NT2/D1 (cell line): ENCODE measurements at regions not wholly inside any gene's neighbourhood (a gene's known extent, or its start where the extent isn't known, plus 50 kb on each side); places are given as distances from the start of the nearest gene placed in this dataset.

Experiments used
- DNase-seq: peaks from one replicate; pipeline ENCODE4 v3.0.0-alpha.2; 2011; ENCODE audit warnings: low read depth, low spot score
- H3K27me3 ChIP-seq: 2 replicates; pipeline ENCODE4 v1.6.0; 2011; ENCODE audit warnings: mild to moderate bottlenecking; ENCODE audit not compliant: insufficient read length, insufficient read depth
- H3K36me3 ChIP-seq: 2 replicates; pipeline ENCODE4 v1.6.1; 2011; ENCODE audit warnings: mild to moderate bottlenecking, low read length, mixed read lengths; ENCODE audit not compliant: insufficient read depth, insufficient read length
- H3K4me1 ChIP-seq: 2 replicates; pipeline ENCODE4 v1.5.1; 2011; ENCODE audit not compliant: insufficient read depth, insufficient read length
- H3K4me3 ChIP-seq: 2 replicates; pipeline ENCODE4 v1.5.1; 2011; ENCODE audit warnings: low read depth; ENCODE audit not compliant: insufficient read length
- H3K9ac ChIP-seq: 2 replicates; pipeline ENCODE4 v1.6.0; 2011; ENCODE audit warnings: low read depth; ENCODE audit not compliant: insufficient read length
- H3K9me3 ChIP-seq: 2 replicates; pipeline ENCODE4 v1.5.1; 2011; ENCODE audit warnings: mild to moderate bottlenecking, low read length; ENCODE audit not compliant: insufficient read depth
- SUZ12 ChIP-seq: IDR thresholded peaks from 2 replicates; pipeline ENCODE4 v1.6.1; 2011; ENCODE audit not compliant: insufficient read length, insufficient read depth; ENCODE audit errors: extremely low read depth
- YY1 ChIP-seq: IDR thresholded peaks from 2 replicates; pipeline ENCODE4 v1.6.1; 2011; ENCODE audit not compliant: insufficient read length, insufficient read depth
- ZNF274 ChIP-seq: IDR thresholded peaks from 2 replicates; pipeline ENCODE4 v1.6.1; 2011; ENCODE audit warnings: mild to moderate bottlenecking, low read depth, low read length

DNA sequence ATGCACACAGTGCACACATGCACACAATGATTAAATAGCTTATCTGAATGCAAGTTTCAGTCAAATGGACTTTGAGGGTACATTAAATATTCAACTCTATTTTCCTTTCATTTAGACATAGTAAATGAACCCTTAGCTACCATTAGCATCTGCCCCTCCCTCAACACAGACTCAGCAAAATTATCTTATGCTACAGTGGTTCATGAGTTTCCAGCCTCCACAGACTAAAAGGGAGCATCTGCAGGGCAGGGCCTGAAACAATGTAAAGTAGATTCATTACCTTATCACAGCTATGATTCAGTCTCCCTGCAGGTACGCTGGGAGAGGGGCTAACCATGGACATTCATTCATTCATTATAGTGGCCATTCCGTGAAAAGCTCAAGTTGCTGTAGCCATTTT lies 329.1 kb downstream of the VGLL3 start:
- DNase-seq: no peak
- no peaks in the 10 kb centered on the region for H3K9me3 ChIP-seq
- no peaks in the 10 kb centered on the region for H3K4me1 ChIP-seq
- no peak for TF ChIP-seq SUZ12
- TF ChIP-seq YY1: no peak
- no peak for TF ChIP-seq ZNF274
- no peaks in the 10 kb centered on the region for H3K36me3 ChIP-seq
- no peak overlapping the region for H3K9ac ChIP-seq
- no peak overlapping the region for H3K4me3 ChIP-seq
- no peaks in the 10 kb centered on the region for H3K27me3 ChIP-seq

DNA sequence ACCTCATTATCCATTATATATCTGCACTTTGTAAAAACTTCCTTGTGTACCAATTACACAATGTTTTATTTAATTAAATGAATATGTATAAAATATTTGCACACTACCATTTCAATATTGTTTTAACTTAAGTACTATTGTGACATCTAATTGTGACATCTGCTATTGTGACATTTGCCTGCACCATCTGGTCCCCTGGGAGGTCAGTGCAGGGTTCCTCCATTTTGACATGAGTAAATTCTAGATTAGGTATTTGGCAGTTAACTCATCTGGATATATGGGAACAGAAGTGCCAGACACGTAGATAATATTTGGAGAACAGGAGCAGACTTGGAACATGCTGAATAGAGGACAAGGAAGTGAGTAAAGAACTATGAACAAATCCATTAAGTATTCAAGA lies 332.1 kb downstream of the VGLL3 start:
- no peaks in the 10 kb centered on the region for H3K4me1 ChIP-seq
- no peaks in the 10 kb centered on the region for H3K36me3 ChIP-seq
- no peaks in the 10 kb centered on the region for H3K9me3 ChIP-seq
- H3K9ac ChIP-seq: no peak overlapping the region
- DNase-seq: no peak
- H3K27me3 ChIP-seq: no peaks in the 10 kb centered on the region
- TF ChIP-seq ZNF274 (no peak), YY1 (no peak), SUZ12 (no peak)
- no peak overlapping the region for H3K4me3 ChIP-seq

DNA sequence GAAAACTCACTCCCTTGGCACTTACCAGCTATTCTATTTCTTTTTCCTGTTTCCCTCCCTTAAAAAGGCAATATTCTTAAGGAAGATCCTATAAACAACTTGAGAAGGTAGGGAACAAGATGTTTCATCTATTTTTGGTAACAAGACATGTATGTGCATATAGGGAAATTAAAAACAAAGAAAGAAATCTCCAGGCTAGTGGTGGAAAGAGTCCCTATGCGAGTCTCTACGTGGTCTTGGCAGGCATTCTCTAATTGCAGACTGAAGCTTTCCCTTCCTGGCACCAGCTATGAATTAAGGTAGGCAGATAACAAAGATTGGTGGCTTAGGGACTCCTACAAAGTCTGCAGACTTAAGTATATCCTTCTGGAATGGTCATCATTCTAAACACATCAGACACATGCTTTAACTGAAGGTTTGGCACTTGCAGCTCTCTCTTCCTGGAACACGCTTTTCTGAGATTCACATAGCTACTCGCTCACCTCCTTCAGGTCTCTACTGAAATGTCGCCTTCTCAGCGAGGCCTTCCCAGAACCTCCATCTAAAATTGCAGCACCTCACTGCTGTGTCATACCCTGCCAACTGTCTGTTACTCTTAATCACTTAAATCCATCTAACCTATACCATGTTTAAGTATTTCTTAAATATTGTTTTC lies 336.0 kb downstream of the VGLL3 start:
- H3K4me3 ChIP-seq: no peak overlapping the region
- TF ChIP-seq ZNF274: no peak
- TF ChIP-seq YY1: no peak
- TF ChIP-seq SUZ12: no peak
- H3K4me1 ChIP-seq: no peaks in the 10 kb centered on the region
- no peaks in the 10 kb centered on the region for H3K9me3 ChIP-seq
- no peaks in the 10 kb centered on the region for H3K36me3 ChIP-seq
- no peak for DNase-seq
- H3K9ac ChIP-seq: no peak overlapping the region
- no peaks in the 10 kb centered on the region for H3K27me3 ChIP-seq

DNA sequence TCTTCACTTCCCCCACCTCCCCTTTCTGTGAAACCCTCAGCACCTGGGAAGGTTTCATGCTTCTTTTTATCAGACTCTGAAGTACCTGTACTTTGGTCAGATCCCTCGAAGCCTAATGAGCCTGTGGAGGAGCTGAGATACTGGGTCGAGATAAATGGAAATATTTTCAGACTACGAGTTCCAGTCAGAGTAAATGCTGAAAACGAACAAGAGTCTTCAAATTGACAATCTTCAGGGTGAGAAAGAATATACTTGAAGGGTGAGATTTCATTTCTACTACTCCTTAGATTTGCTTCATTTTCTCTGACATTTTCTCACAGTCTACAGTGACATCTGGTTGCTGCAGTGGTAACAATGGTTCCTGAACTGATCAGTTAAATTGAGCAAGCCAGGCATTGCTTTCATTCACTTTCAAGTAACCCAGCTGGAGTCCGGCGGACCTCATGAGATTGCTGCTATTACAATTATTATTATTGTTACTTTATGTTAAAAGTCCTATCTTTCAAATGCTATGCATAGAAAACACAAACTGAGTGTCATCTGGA lies 337.2 kb downstream of the VGLL3 start:
- Histone ChIP-seq H3K36me3 (no peaks in the 10 kb centered on the region), H3K9me3 (no peaks in the 10 kb centered on the region), H3K4me3 (no peak overlapping the region), H3K9ac (no peak overlapping the region), H3K4me1 (no peaks in the 10 kb centered on the region), H3K27me3 (no peaks in the 10 kb centered on the region)
- no peak for DNase-seq
- TF ChIP-seq SUZ12: no peak
- no peak for TF ChIP-seq YY1
- no peak for TF ChIP-seq ZNF274

DNA sequence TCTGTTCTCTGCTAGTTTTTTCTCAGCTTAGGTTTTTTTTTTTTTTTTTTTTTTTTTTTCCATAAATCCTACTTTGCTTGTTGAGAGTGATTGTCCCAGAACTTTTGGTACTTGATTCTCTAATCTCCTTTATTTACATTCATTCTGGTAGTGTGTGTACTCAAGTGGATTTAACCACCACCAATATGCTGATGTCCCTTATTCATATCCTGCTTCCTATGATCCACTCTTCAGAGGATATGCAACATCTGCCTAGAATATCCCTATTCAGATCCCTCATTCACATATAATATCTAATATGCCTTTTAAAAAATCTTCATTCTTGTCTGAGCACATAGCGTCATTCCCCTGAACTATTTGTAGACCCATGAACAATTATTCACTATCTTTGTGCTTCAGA lies 342.9 kb downstream of the VGLL3 start:
- Histone ChIP-seq H3K9ac (no peak overlapping the region), H3K9me3 (no peaks in the 10 kb centered on the region), H3K4me1 (no peaks in the 10 kb centered on the region), H3K27me3 (no peaks in the 10 kb centered on the region), H3K4me3 (no peak overlapping the region), H3K36me3 (no peaks in the 10 kb centered on the region)
- DNase-seq: no peak
- TF ChIP-seq YY1: no peak
- TF ChIP-seq ZNF274: no peak
- TF ChIP-seq SUZ12: no peak

DNA sequence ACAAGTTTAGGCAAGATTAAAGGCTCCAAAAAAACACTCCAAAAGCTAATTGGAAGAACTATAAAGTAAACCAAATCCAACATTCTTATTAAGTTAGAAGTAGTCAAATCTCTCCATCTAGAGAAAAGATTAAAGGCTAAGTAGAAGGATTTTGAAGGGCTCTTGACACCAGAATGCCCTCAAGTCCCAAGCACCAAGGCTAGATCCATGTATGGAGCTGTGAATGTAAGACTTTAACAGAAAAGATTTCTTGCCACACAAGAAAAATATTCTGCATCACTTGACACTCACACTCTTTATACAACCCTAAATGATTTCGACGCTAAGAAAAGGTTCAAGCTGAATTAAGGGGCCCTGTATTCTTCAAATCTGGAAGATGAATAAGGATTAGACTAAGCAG lies 345.2 kb downstream of the VGLL3 start:
- Histone ChIP-seq H3K9ac (no peak overlapping the region), H3K36me3 (no peaks in the 10 kb centered on the region)
- no peak for DNase-seq

DNA sequence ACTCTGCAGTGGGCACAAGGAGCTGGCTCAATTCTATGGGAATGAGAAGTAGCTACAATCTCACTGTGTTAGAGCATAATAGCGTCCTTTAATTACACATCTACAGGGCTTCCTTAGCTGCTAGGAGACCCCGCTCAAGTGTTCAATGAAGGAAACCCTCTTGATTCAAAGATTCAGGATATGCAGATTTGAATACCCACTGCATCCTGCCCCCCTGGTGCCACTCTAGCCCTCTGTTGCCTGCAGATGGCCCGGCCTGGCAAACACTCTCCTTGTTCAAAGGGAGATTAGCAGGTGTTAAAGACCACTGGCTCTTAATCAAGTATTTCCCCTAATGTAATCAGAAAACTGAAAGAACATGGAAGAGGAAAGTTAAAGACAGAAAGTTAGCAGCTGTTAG lies 356.6 kb downstream of the VGLL3 start:
- Histone ChIP-seq H3K27me3 (no peaks in the 10 kb centered on the region), H3K4me1 (no peaks in the 10 kb centered on the region), H3K36me3 (no peaks in the 10 kb centered on the region), H3K4me3 (no peak overlapping the region), H3K9ac (no peak overlapping the region), H3K9me3 (no peaks in the 10 kb centered on the region)
- TF ChIP-seq YY1 (no peak), SUZ12 (no peak), ZNF274 (no peak)
- no peak for DNase-seq

More for the DNA sequence above, 345.2 kb downstream of the VGLL3 start:
- TF ChIP-seq ZNF274: no peak
- no peak for TF ChIP-seq YY1
- no peak for TF ChIP-seq SUZ12
- Histone ChIP-seq H3K9me3 (no peaks in the 10 kb centered on the region), H3K4me3 (no peak overlapping the region), H3K27me3 (no peaks in the 10 kb centered on the region), H3K4me1 (no peaks in the 10 kb centered on the region)

DNA sequence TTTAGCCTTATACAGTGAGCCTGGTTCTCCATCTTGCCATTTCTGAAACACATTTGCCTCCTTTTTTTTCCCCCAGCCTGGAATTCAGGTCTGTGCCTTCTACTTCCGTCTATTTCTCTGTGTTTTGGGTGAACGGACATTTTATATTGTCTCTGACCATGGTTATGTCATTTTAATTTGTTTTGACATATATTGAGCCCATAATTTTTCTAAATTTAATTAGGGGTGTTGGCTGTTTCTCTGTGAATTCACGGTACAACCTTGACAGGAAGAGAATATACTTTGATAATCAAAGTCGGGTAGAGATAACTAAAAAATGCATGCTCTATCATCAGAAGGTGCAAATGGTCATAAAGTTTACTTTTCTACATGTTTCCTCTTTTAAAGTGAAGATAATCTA lies 361.4 kb downstream of the VGLL3 start:
- no peak for TF ChIP-seq ZNF274
- no peak for TF ChIP-seq SUZ12
- TF ChIP-seq YY1: no peak
- no peaks in the 10 kb centered on the region for H3K4me1 ChIP-seq
- no peaks in the 10 kb centered on the region for H3K27me3 ChIP-seq
- H3K4me3 ChIP-seq: no peak overlapping the region
- no peaks in the 10 kb centered on the region for H3K9me3 ChIP-seq
- no peak overlapping the region for H3K9ac ChIP-seq
- DNase-seq: no peak
- no peaks in the 10 kb centered on the region for H3K36me3 ChIP-seq
